GM20000 (cell line): ENCODE measurements at regions not wholly inside any gene's neighbourhood (a gene's known extent, or its start where the extent isn't known, plus 50 kb on each side); places are given as distances from the start of the nearest gene placed in this dataset.
"Not testable (repeated sequence)": the region's sequence is repeated elsewhere in the genome, so short reads cannot be mapped to it uniquely, and the experiment has no call there.

ENCODE experiments used
- DNase-seq: peaks from one replicate; pipeline ENCODE4 v3.0.0; 2012; ENCODE audit warnings: low spot score
- TF ChIP-seq, protein P1 (sequence below): IDR thresholded peaks from 2 replicates; pipeline ENCODE4 v1.5.1; 2012; ENCODE audit warnings: mild to moderate bottlenecking, control low read depth; ENCODE audit errors: extremely low read depth, missing control alignments

DNA sequence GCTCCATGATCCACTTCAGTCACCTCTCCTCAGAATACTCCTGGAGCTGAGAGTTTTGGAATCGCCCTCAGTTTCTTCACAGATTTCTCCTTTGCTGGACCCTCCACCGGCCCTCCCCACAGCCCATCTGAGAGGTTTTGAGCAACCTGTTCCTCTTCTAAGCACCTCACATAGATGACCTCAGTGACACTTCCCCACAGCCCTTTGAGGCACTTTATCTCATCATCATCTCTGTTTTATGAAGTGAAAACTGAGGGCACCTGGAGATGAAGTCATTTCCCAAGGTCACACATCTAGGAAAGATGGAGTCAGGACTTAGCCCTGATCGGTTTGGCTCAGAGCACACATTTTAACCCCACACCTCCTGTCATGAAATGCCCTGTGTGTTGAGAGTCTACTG, 76.8 kb upstream of the ZNF281 start:
- TF ChIP-seq, protein P1, sequence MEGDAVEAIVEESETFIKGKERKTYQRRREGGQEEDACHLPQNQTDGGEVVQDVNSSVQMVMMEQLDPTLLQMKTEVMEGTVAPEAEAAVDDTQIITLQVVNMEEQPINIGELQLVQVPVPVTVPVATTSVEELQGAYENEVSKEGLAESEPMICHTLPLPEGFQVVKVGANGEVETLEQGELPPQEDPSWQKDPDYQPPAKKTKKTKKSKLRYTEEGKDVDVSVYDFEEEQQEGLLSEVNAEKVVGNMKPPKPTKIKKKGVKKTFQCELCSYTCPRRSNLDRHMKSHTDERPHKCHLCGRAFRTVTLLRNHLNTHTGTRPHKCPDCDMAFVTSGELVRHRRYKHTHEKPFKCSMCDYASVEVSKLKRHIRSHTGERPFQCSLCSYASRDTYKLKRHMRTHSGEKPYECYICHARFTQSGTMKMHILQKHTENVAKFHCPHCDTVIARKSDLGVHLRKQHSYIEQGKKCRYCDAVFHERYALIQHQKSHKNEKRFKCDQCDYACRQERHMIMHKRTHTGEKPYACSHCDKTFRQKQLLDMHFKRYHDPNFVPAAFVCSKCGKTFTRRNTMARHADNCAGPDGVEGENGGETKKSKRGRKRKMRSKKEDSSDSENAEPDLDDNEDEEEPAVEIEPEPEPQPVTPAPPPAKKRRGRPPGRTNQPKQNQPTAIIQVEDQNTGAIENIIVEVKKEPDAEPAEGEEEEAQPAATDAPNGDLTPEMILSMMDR = no peak
- DNase-seq = no peak

DNA sequence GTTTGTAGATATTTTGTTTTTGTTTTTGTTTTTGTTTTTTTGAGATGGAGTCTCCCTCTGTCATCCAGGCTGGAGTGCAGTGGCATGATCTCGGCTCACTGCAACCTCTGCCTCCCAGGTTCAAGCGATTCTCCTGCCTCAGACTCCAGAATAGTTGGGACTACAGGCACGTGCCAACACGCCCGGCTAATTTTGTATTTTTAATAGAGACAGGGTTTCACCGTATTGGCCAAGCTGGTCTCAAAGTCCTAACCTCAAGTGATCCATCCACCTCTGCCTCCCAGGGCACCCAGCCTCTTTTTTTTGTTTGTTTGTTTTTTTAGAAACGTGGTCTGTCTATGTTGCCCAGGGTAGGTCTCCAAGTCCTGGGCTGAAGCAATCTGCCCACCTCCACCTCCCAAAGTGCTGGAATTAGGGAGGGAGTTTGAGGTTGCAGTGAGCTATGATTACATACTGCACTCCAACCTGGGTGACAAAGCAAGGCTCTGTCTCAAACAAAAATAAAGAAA, 74.7 kb upstream of the ZNF281 start:
- not testable (repeated sequence) for DNase-seq

DNA sequence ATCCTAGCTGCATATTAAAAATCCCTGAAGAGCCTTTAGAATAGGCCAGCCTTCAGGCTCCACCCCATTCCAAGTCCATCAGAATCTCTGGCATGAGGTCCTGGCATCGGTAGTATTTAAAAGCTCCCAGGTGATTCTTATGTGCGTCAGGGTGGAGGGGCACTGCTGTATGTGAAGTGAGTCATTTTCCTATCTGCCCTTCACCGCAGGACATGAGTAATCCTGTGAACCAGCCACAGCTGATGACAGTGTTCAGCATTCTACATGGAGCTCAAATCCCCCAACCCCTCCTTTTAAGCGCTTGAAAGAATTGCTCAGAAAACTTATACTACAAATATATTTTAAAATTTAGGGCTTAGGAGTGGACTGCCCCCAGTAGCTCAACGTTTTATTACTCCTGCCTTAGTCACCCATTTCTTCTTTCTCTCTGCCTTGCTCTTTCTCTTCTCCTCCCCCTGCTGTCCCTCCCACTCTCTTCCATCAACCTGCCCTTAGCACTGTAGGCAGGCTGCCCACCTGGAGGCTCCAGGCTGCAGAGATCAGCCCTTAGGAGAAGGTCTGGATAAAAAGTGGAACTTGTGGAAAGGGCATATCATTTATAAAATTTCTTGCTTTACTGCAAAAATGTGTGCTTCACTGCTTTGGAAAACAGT, 73.8 kb upstream of the ZNF281 start:
- DNase-seq = peak; percentile 76
- TF ChIP-seq, protein P1 = no peak

DNA sequence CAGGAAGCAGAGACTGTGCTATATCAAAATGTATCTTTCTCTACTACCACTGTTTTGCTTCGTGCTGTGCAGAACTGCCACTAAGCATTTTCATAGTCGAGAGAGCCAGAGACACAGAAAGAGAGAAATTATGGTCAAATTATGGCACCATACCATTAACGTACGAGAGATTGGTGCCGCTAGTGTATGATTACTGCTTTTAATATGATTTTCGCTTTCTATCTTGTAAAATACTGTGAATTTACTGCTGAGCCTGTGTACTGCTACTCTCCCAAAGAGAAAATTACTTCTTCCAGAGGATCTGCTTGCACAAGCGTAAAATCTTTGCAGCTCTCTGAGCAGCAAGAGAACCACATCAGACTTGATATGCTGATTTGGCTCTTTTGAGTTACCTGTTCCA, 71.1 kb upstream of the ZNF281 start:
- no peak for DNase-seq
- TF ChIP-seq, protein P1 = no peak

DNA sequence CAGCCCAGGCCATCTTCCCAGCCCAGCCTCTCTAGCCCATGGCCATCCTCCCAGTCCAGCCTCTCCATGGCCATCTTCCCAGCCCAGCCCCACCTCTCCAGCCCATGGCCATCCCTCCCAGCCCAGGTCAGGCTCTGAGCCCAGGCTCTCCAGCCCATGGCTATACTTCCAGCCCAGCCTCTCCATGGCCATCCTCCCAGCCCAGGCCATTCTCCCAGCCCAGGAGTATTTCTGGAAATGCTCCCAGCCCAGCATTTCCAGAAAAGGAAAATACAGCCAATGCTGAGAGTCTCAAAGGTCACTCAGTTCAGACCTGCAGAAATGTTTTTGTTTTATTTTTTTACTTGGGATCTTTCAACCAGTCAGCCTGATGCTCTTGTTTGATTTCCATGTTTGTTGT, 70.0 kb upstream of the ZNF281 start:
- DNase-seq = no peak
- TF ChIP-seq, protein P1 = no peak

DNA sequence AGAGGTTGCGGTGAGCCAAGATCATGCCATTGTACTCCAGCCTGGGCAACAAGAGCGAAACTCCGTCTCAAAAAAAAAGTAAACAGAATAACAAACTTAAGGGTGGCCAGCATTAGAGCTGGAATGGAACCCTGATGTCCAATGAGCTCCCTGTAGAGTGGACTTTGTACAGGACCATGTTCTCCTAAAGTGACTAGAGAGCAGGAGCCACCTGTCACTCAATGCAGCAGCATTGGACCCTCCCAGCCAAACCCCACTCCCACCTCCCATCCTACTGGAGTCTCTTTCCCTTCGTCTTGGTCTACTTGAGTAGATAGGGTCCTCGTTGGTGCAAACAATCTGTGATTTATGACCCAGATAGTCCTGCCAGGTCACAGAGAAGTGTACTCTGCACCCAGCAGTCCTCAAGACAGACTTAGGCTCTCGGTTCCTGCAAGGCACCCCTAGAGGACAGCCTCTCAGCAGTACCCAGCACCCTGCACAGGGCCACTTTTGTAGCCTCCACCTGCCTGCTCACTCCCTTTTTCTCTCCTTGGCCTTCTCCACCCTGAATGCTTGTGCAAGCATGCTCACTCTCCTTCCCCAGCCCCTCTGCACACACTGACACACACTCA, 69.2 kb upstream of the ZNF281 start:
- DNase-seq = no peak
- TF ChIP-seq, protein P1 = no peak

DNA sequence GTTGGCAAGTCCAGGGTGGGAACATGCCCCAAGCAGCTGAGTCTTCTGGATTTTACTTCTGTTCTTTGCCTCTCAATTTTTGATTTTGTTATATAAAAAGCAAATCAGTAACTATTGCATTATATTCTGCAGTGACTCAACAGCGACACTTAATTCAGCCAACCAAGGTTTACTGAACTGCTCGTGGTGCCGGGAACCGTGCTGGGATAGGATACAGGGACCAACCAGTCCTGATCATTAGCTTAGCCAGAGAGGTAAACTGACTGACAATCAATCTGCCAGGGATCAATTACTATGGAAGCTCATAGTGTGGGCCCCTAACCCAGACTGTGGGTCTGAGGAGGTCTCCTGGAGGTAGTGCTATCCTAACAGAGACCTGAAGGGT, 68.4 kb upstream of the ZNF281 start:
- DNase-seq = no peak
- TF ChIP-seq, protein P1 = no peak

DNA sequence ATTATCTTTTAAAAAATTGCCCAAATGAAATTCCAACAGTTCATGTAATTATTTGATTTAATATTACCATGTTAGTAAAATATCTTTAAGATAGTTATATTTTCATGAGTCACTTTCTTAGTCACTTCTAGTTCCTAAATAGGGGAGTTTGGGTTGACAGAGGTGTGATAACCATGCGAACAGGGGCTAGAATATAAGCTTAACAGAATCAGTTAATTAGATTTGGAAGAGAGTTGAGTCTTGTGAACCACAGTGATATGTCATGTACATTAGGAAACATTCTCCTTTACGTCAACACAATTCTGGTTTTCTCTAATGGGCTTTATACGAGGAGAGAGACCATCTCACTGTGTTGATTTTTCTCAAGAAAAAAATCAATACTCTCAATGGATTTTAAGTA, 64.8 kb upstream of the ZNF281 start:
- DNase-seq = no peak

More for the DNA sequence above, 64.8 kb upstream of the ZNF281 start:
- TF ChIP-seq, protein P1 = no peak
